H9 (cell line): ENCODE measurements at regions not wholly inside any gene's neighbourhood (a gene's known extent, or its start where the extent isn't known, plus 50 kb on each side); places are given as distances from the start of the nearest gene placed in this dataset.

ENCODE experiments used
- DNase-seq: peaks from one replicate; pipeline ENCODE4 v3.0.0-alpha.2; 2017
- H2AFZ ChIP-seq: one replicate; pipeline ENCODE4 v1.6.1; 2013; ENCODE audit warnings: mild to moderate bottlenecking, low read length, control low read depth, moderate library complexity
- H2AK5ac ChIP-seq: 2 replicates; pipeline ENCODE4 v1.6.1; 2013; ENCODE audit warnings: low read length, control low read depth, mixed read lengths; ENCODE audit not compliant: insufficient read length
- H2BK120ac ChIP-seq: one replicate; pipeline ENCODE4 v1.6.1; 2013; ENCODE audit warnings: low read depth, mild to moderate bottlenecking, low read length, control low read depth, inconsistent platforms; ENCODE audit not compliant: poor library complexity, severe bottlenecking
- H2BK12ac ChIP-seq: 2 replicates; pipeline ENCODE4 v1.6.1; 2013; ENCODE audit warnings: low read length, control low read depth, mixed read lengths, low read depth; ENCODE audit not compliant: insufficient read length
- H2BK15ac ChIP-seq: 2 replicates; pipeline ENCODE4 v1.6.1; 2013; ENCODE audit warnings: low read depth, low read length, control low read depth
- H2BK20ac ChIP-seq: one replicate; pipeline ENCODE4 v1.6.1; 2013; ENCODE audit warnings: low read depth, mild to moderate bottlenecking, low read length, control low read depth, inconsistent platforms; ENCODE audit not compliant: poor library complexity, severe bottlenecking
- H2BK5ac ChIP-seq: 2 replicates; pipeline ENCODE4 v1.6.1; 2013; ENCODE audit warnings: low read length, control low read depth, mixed read lengths; ENCODE audit not compliant: insufficient read length
- H3K14ac ChIP-seq: 2 replicates; pipeline ENCODE4 v1.6.1; 2013; ENCODE audit warnings: low read length, control low read depth; ENCODE audit not compliant: insufficient read depth
- H3K18ac ChIP-seq: 2 replicates; pipeline ENCODE4 v1.6.1; 2013; ENCODE audit warnings: low read depth, mild to moderate bottlenecking, mixed read lengths, low read length, control low read depth; ENCODE audit not compliant: insufficient read length
- H3K23ac ChIP-seq: 2 replicates; pipeline ENCODE4 v1.6.1; 2013; ENCODE audit warnings: low read length, control low read depth, mixed read lengths, low read depth; ENCODE audit not compliant: insufficient read length
- H3K23me2 ChIP-seq: 2 replicates; pipeline ENCODE4 v1.6.1; 2013; ENCODE audit warnings: low read depth, mild to moderate bottlenecking, mixed read lengths, low read length, control low read depth; ENCODE audit not compliant: insufficient read length, poor library complexity, severe bottlenecking
- H3K27ac ChIP-seq: 2 replicates; pipeline ENCODE4 v1.5.1; 2013; ENCODE audit warnings: low read length, control low read depth, mixed read lengths, low read depth; ENCODE audit not compliant: insufficient read length
- H3K27me3 ChIP-seq: 2 replicates; pipeline ENCODE4 v1.6.1; 2013; ENCODE audit warnings: low read length, control low read depth, inconsistent platforms; ENCODE audit not compliant: insufficient read depth
- H3K4ac ChIP-seq: 2 replicates; pipeline ENCODE4 v1.6.1; 2013; ENCODE audit warnings: low read depth, mild to moderate bottlenecking, control low read depth, inconsistent platforms, low read length, moderate library complexity
- H3K4me1 ChIP-seq: 2 replicates; pipeline ENCODE4 v1.6.1; 2013; ENCODE audit warnings: low read length, control low read depth, inconsistent platforms; ENCODE audit not compliant: insufficient read depth
- H3K4me2 ChIP-seq: 2 replicates; pipeline ENCODE4 v1.6.1; 2013; ENCODE audit warnings: low read length, control low read depth, mixed read lengths; ENCODE audit not compliant: insufficient read length, insufficient read depth
- H3K56ac ChIP-seq: 2 replicates; pipeline ENCODE4 v1.6.1; 2013; ENCODE audit warnings: low read depth, mild to moderate bottlenecking, mixed read lengths, low read length, control low read depth; ENCODE audit not compliant: insufficient read length
- H3K79me1 ChIP-seq: 2 replicates; pipeline ENCODE4 v1.6.1; 2013; ENCODE audit warnings: low read depth, mild to moderate bottlenecking, moderate library complexity, low read length, control low read depth, inconsistent platforms; ENCODE audit not compliant: insufficient read depth, poor library complexity, severe bottlenecking
- H3K79me2 ChIP-seq: 2 replicates; pipeline ENCODE4 v1.6.1; 2013; ENCODE audit warnings: low read length, control low read depth, inconsistent platforms; ENCODE audit not compliant: insufficient read depth
- H3K9ac ChIP-seq: 2 replicates; pipeline ENCODE4 v1.6.1; 2013; ENCODE audit warnings: low read length, control low read depth, mixed read lengths; ENCODE audit not compliant: insufficient read length; ENCODE audit errors: extremely low read depth
- H3K9me3 ChIP-seq: one replicate; pipeline ENCODE4 v1.6.1; 2013; ENCODE audit warnings: low read depth, low read length, inconsistent platforms; ENCODE audit not compliant: control insufficient read depth
- H3T11ph ChIP-seq: one replicate; pipeline ENCODE4 v1.6.1; 2013; ENCODE audit warnings: mild to moderate bottlenecking, low read length, control low read depth, inconsistent platforms
- H4K20me1 ChIP-seq: one replicate; pipeline ENCODE4 v1.6.1; 2013; ENCODE audit not compliant: control insufficient read depth, insufficient read length, insufficient read depth
- H4K5ac ChIP-seq: 2 replicates; pipeline ENCODE4 v1.6.1; 2013; ENCODE audit warnings: low read depth, mild to moderate bottlenecking, mixed read lengths, low read length, control low read depth; ENCODE audit not compliant: insufficient read length
- H4K8ac ChIP-seq: replicated peaks from 2 replicates; pipeline ENCODE4 v1.6.1; 2013; ENCODE audit warnings: low read length, control low read depth, mixed read lengths, low read depth; ENCODE audit not compliant: insufficient read length
- H4K91ac ChIP-seq: 2 replicates; pipeline ENCODE4 v1.6.1; 2013; ENCODE audit warnings: low read depth, mild to moderate bottlenecking, moderate library complexity, mixed read lengths, low read length, control low read depth; ENCODE audit not compliant: insufficient read length
- H3K27ac Mint-ChIP-seq, 3 experiments: 2 replicates in 2 of 3; 3 replicates in 1 of 3; pipeline ENCODE4 v1.8.0; 2020 to 2021; ENCODE audit warnings: mixed read lengths in 3 of 3, mild to moderate bottlenecking in 1 of 3, moderate library complexity in 1 of 3
- H3K27me3 Mint-ChIP-seq: 2 replicates; pipeline ENCODE4 v1.8.0; 2021; ENCODE audit warnings: low read depth, mild to moderate bottlenecking, moderate library complexity, mixed read lengths
- H3K36me3 Mint-ChIP-seq, 3 experiments: 2 replicates in 2 of 3; 3 replicates in 1 of 3; pipeline ENCODE4 v1.8.0; 2020 to 2021; ENCODE audit warnings: low read depth in 3 of 3, mixed read lengths in 3 of 3; ENCODE audit not compliant: insufficient read depth in 1 of 3
- H3K4me1 Mint-ChIP-seq, 2 experiments: 2 replicates each; pipeline ENCODE4 v1.8.0; 2020; ENCODE audit warnings: mixed read lengths in 2 of 2
- H3K4me3 Mint-ChIP-seq, 2 experiments: 2 replicates in 1 of 2; 3 replicates in 1 of 2; pipeline ENCODE4 v1.8.0; 2020 to 2021; ENCODE audit warnings: mild to moderate bottlenecking in 2 of 2, mixed read lengths in 2 of 2, moderate library complexity in 1 of 2
- H3K9me3 Mint-ChIP-seq, 2 experiments: 2 replicates in 1 of 2; 3 replicates in 1 of 2; pipeline ENCODE4 v1.8.0; 2020; ENCODE audit warnings: mild to moderate bottlenecking in 2 of 2, mixed read lengths in 2 of 2, moderate library complexity in 1 of 2
- WGBS: extraction: QIAGEN DNeasy Blood & Tissue Kit; methylation state at CpG from one replicate; pipeline ENCODE4 v1.1.7; 2013; ENCODE audit warnings: missing lambda C conversion rate, low lambda C conversion rate, mixed read lengths; ENCODE audit not compliant: insufficient read length; ENCODE audit errors: extremely low coverage; 5-methylcytosine and 5-hydroxymethylcytosine counted together
- TF ChIP-seq, protein P1 (sequence below): fragments of 200-600 bp; sonication (generic); conservative IDR thresholded peaks from 3 replicates; pipeline ENCODE4 v1.8.0; 2021; ENCODE audit warnings: antibody characterized with exemption, mild to moderate bottlenecking

DNA sequence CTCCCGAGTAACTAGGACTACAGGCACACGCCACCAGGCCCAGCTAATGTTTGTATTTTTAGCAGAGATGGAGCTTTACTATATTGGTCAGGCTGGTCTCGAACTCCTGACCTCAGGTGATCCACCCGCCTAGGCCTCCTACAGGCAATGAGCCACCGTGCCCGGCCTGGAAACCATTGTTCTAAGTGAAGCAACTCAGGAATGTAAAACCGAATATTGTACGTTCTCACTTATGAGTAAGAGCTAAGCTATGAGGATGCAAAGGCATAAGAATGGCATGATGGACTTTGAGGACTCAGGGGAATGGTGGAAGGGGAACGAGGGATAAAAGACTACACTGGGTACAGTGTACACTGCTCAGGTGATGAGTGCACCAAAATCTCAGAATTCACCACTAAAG is 235.1 kb upstream of the AUTS2 start:
- H2AFZ ChIP-seq: no peak overlapping the region
- no peak overlapping the region for H2BK5ac ChIP-seq
- H2BK120ac ChIP-seq: no peak overlapping the region
- H3K9me3 ChIP-seq: no peaks in the 10 kb centered on the region
- no peak overlapping the region for H4K91ac ChIP-seq
- no peak overlapping the region for H4K5ac ChIP-seq
- H4K20me1 ChIP-seq: no peaks in the 10 kb centered on the region
- H2BK12ac ChIP-seq: no peak overlapping the region
- no peak overlapping the region for H2AK5ac ChIP-seq
- Mint-ChIP-seq H3K27me3 (peaks cover 29% of the 10 kb centered on the region), H3K9me3 (no peaks in the 10 kb centered on the region), H3K36me3 (no peaks in the 10 kb centered on the region), H3K4me1 (no peaks in the 10 kb centered on the region), H3K4me3 (no peak overlapping the region), H3K27ac (no peak overlapping the region)
- TF ChIP-seq, protein P1, sequence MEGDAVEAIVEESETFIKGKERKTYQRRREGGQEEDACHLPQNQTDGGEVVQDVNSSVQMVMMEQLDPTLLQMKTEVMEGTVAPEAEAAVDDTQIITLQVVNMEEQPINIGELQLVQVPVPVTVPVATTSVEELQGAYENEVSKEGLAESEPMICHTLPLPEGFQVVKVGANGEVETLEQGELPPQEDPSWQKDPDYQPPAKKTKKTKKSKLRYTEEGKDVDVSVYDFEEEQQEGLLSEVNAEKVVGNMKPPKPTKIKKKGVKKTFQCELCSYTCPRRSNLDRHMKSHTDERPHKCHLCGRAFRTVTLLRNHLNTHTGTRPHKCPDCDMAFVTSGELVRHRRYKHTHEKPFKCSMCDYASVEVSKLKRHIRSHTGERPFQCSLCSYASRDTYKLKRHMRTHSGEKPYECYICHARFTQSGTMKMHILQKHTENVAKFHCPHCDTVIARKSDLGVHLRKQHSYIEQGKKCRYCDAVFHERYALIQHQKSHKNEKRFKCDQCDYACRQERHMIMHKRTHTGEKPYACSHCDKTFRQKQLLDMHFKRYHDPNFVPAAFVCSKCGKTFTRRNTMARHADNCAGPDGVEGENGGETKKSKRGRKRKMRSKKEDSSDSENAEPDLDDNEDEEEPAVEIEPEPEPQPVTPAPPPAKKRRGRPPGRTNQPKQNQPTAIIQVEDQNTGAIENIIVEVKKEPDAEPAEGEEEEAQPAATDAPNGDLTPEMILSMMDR: no peak
- DNase-seq: no peak
- no peaks in the 10 kb centered on the region for H3K23me2 ChIP-seq
- no peak overlapping the region for H2BK20ac ChIP-seq
- no peak overlapping the region for H3K18ac ChIP-seq
- H3K56ac ChIP-seq: no peak overlapping the region
- H3K9ac ChIP-seq: no peak overlapping the region
- no peak overlapping the region for H3K27ac ChIP-seq
- no peak overlapping the region for H3K4ac ChIP-seq
- H3K79me2 ChIP-seq: no peaks in the 10 kb centered on the region
- H3K4me1 ChIP-seq: no peaks in the 10 kb centered on the region
- H3K14ac ChIP-seq: no peak overlapping the region
- H2BK15ac ChIP-seq: no peak overlapping the region
- H3T11ph ChIP-seq: no peak overlapping the region
- H4K8ac ChIP-seq: no peak overlapping the region
- H3K27me3 ChIP-seq: no peaks in the 10 kb centered on the region
- H3K23ac ChIP-seq: no peak overlapping the region
- no peak overlapping the region for H3K4me2 ChIP-seq
- WGBS: no CpG with 5 or more reads among the region's 9 CpGs
- no peaks in the 10 kb centered on the region for H3K79me1 ChIP-seq
